Panc1 (cell line): ENCODE measurements at regions not wholly inside any gene's neighbourhood (a gene's known extent, or its start where the extent isn't known, plus 50 kb on each side); places are given as distances from the start of the nearest gene placed in this dataset.

Experiments used
- ATAC-seq: fragments of 200-7000 bp; cut with Tn5 transposase; 2 replicates; pipeline ENCODE4 v1.9.1; 2020; ENCODE audit warnings: mild to moderate bottlenecking, moderate library complexity
- BruUV-seq: library from RNA; stranded (reverse); fragments of 400-500 nt; replicated peaks from 2 replicates; lab custom pipeline; 2021; lab: Mats Ljungman, UMichigan
- CTCF ChIA-PET: fragments of 300-600 bp; sonication (Branson Sonifier 250); formaldehyde crosslinking; loops from one replicate; lab custom pipeline; 2022; ENCODE audit warnings: antibody characterized with exemption; lab: Charles Lee
- POLR2A ChIA-PET: fragments of 300-600 bp; sonication (Branson Sonifier 250); formaldehyde crosslinking; loops from one replicate; lab custom pipeline; 2022; ENCODE audit warnings: antibody characterized with exemption; lab: Charles Lee
- DNase-seq: peaks from one replicate; pipeline ENCODE4 v3.0.0-alpha.2; 2010; ENCODE audit warnings: low read depth, low spot score
- H3K27ac ChIP-seq: 2 replicates; pipeline ENCODE4 v1.5.1; 2011; ENCODE audit warnings: mild to moderate bottlenecking, low read length, inconsistent platforms
- H3K27me3 ChIP-seq: fragments of 200-500 bp; sonication (Bioruptor generic); 2 replicates; pipeline ENCODE4 v1.6.0; 2014; ENCODE audit warnings: low read length, inconsistent platforms; ENCODE audit not compliant: control insufficient read depth, insufficient read depth
- H3K36me3 ChIP-seq: fragments of 200-500 bp; sonication (Bioruptor generic); 2 replicates; pipeline ENCODE4 v1.5.1; 2014; ENCODE audit warnings: inconsistent platforms, mild to moderate bottlenecking, low read length, moderate library complexity; ENCODE audit not compliant: control insufficient read depth, insufficient read depth
- H3K4me1 ChIP-seq: 2 replicates; pipeline ENCODE4 v1.5.1; 2011; ENCODE audit warnings: inconsistent platforms, mild to moderate bottlenecking, low read length, moderate library complexity; ENCODE audit not compliant: control insufficient read depth, insufficient read depth
- H3K4me3 ChIP-seq, 2 experiments: 2 replicates each; pipeline ENCODE4 v1.5.1; 2011 to 2012; ENCODE audit warnings: low read depth in 2 of 2, low read length in 2 of 2, mild to moderate bottlenecking in 2 of 2, inconsistent platforms in 1 of 2, moderate library complexity in 1 of 2
- H3K9me3 ChIP-seq: fragments of 200-500 bp; sonication (Bioruptor generic); 2 replicates; pipeline ENCODE4 v1.5.1; 2014; ENCODE audit warnings: low read depth, mild to moderate bottlenecking, inconsistent platforms, low read length, moderate library complexity; ENCODE audit not compliant: control insufficient read depth, insufficient read depth
- CTCF ChIP-seq: fragments of 450-650 bp; IDR thresholded peaks from 2 replicates; pipeline ENCODE4 v1.5.1; 2017; ENCODE audit warnings: mild to moderate bottlenecking
- POLR2AphosphoS5 ChIP-seq: IDR thresholded peaks from 2 replicates; pipeline ENCODE4 v1.6.1; 2012; ENCODE audit warnings: mild to moderate bottlenecking, low read depth, low read length, moderate library complexity
- REST ChIP-seq, 2 experiments: IDR thresholded peaks; 2 replicates each; pipeline ENCODE4 v1.6.1; 2011 to 2012; ENCODE audit warnings: low read depth in 2 of 2, control low read depth in 1 of 2, low read length in 1 of 2, mild to moderate bottlenecking in 1 of 2, moderate library complexity in 1 of 2; ENCODE audit not compliant: insufficient read depth in 1 of 2
- SIN3A ChIP-seq: IDR thresholded peaks from 2 replicates; pipeline ENCODE4 v1.6.1; 2012; ENCODE audit warnings: low read depth, mild to moderate bottlenecking, low read length, moderate library complexity, borderline replicate concordance; ENCODE audit not compliant: insufficient read depth
- TCF7L2 ChIP-seq: IDR thresholded peaks from 2 replicates; pipeline ENCODE4 v1.6.1; 2011; ENCODE audit warnings: mild to moderate bottlenecking, low read depth, low read length, inconsistent platforms
- in situ Hi-C: cut with HindIII; loops from 2 replicates; pipeline ENCODE4 v1.10.0; 2016; ENCODE audit warnings: low sequenced_read_pairs, low pct_unique_long_range_greater_than_20kb
- intact Hi-C: fragments of 100-400 bp; cut with micrococcal nuclease; formaldehyde crosslinking; loops from one replicate; pipeline ENCODE4 v1.10.0; 2022; ENCODE audit not compliant: unreplicated experiment

DNA sequence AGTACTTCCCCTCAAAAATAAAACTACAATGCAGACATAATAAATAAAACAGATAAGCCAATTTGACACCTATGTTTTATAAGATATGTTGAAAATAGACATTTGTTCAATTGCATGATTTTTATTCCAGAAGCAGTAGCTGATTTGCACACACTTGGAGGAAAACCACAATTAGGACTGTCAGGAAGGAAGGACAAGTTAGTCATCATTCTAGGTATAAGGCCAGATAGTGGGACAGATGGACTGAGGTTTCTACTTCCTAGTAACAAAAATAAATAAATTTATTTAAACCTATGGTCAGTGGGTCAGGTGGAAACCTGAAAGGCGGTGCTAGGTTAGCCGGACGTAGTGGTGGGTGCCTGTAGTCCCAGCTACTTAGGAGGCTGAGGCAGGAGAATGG, 141.8 kb upstream of the RASSF8 start:
- intact Hi-C loops: no loop called here
- H3K27ac ChIP-seq: no peak overlapping the region
- no peaks in the 10 kb centered on the region for H3K9me3 ChIP-seq
- no peak overlapping the region for H3K4me3 ChIP-seq
- TF ChIP-seq TCF7L2: no peak
- TF ChIP-seq SIN3A: no peak
- TF ChIP-seq POLR2AphosphoS5: no peak
- TF ChIP-seq REST (IDR thresholded peaks at IDR 0.05; ENCODE audit: insufficient read depth in 1 of 2, low read depth in 2 of 2, low read length in 1 of 2): no peak
- no peak for TF ChIP-seq CTCF
- no peaks in the 10 kb centered on the region for H3K36me3 ChIP-seq
- ChIA-PET CTCF (no interaction called here), POLR2A (no interaction called here)
- peaks cover 4% of the 10 kb centered on the region; the same call in 1 of the 2 replicates for H3K4me1 ChIP-seq
- H3K27me3 ChIP-seq: peaks cover 6% of the 10 kb centered on the region; the same call in 1 of the 2 replicates
- in situ Hi-C loops: no loop called here
- ATAC-seq (no peak), DNase-seq (no peak)
- no TSS peak for BruUV-seq

DNA sequence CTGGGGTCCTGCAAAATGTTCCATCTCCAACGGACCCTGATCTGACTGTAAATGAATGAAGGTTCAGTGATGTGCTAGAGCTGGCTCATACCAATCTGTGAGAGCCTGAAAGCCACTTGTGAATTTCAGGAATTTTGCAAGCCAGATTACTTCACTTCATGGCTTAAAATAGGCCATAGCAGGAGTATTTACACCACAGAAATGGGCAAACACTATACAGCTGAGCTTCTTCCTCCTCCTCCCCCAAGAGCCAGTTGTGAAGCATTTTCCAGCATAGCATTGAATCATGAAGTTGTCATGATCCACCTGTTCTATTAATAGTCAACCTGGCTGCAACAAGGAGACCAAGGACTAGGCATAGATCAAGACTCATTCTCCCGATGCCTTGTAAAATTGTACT, 141.3 kb upstream of the RASSF8 start:
- Histone ChIP-seq H3K36me3 (no peaks in the 10 kb centered on the region), H3K4me3 (no peak overlapping the region), H3K9me3 (no peaks in the 10 kb centered on the region), H3K4me1 (0 out of 2 replicates have a peak, but pooled peaks cover 2% of the 10 kb centered on the region), H3K27ac (no peak overlapping the region), H3K27me3 (peaks cover 6% of the 10 kb centered on the region; the same call in 1 of the 2 replicates)
- POLR2A ChIA-PET: no interaction called here
- TF ChIP-seq SIN3A (no peak), REST (IDR thresholded peaks at IDR 0.05; ENCODE audit: insufficient read depth in 1 of 2, low read depth in 2 of 2, low read length in 1 of 2) (no peak), POLR2AphosphoS5 (no peak), CTCF (no peak), TCF7L2 (no peak)
- DNase-seq (no peak), ATAC-seq (no peak)
- CTCF ChIA-PET: no interaction called here
- no TSS peak for BruUV-seq
- in situ Hi-C loops: no loop called here
- intact Hi-C loops: no loop called here
